H1 (cell line): ENCODE measurements at regions not wholly inside any gene's neighbourhood (a gene's known extent, or its start where the extent isn't known, plus 50 kb on each side); places are given as distances from the start of the nearest gene placed in this dataset.

Experiments used
- CTCF ChIA-PET: fragments of 300-600 bp; sonication (Branson Sonifier 250); formaldehyde crosslinking; loops from one replicate; lab custom pipeline; 2021; ENCODE audit not compliant: partially characterized antibody; lab: Charles Lee
- POLR2A ChIA-PET: fragments of 300-600 bp; sonication (Branson Sonifier 250); formaldehyde crosslinking; loops from one replicate; lab custom pipeline; 2021; ENCODE audit warnings: inconsistent platforms; ENCODE audit not compliant: partially characterized antibody; lab: Charles Lee
- DNase-seq, 2 experiments: peaks; one replicate each; pipeline versions ENCODE4 v3.0.0 to v3.0.0-alpha.2; 2010 to 2022; ENCODE audit warnings: low spot score in 2 of 2, low read depth in 1 of 2, mixed read lengths in 1 of 2
- FAIRE-seq: peaks from 2 replicates; lab custom pipeline; 2011; peaks lifted over from hg19 to GRCh38; lab: Jason Lieb, UNC
- H2AFZ ChIP-seq: 2 replicates; pipeline ENCODE4 v1.8.1; 2012; ENCODE audit warnings: low read length, inconsistent platforms
- H2AK5ac ChIP-seq: 2 replicates; pipeline ENCODE4 v1.6.1; 2013; ENCODE audit warnings: low read depth, low read length
- H2BK120ac ChIP-seq: replicated peaks from 2 replicates; pipeline ENCODE3; 2013; ENCODE audit warnings: low read depth, low read length, inconsistent platforms
- H2BK12ac ChIP-seq: 2 replicates; pipeline ENCODE4 v1.6.1; 2013; ENCODE audit warnings: low read depth, low read length
- H2BK15ac ChIP-seq: 2 replicates; pipeline ENCODE4 v1.6.1; 2013; ENCODE audit warnings: low read length
- H2BK20ac ChIP-seq: 2 replicates; pipeline ENCODE4 v1.6.1; 2013; ENCODE audit warnings: low read length
- H2BK5ac ChIP-seq: 2 replicates; pipeline ENCODE4 v1.6.1; 2013; ENCODE audit warnings: low read depth, low read length
- H3K14ac ChIP-seq: 2 replicates; pipeline ENCODE4 v1.6.1; 2013; ENCODE audit warnings: inconsistent platforms; ENCODE audit not compliant: insufficient read length
- H3K18ac ChIP-seq: 2 replicates; pipeline ENCODE4 v1.6.1; 2013; ENCODE audit warnings: low read length; ENCODE audit errors: extremely low read depth
- H3K23ac ChIP-seq: 2 replicates; pipeline ENCODE4 v1.6.1; 2013; ENCODE audit warnings: inconsistent platforms; ENCODE audit not compliant: insufficient read length
- H3K23me2 ChIP-seq: 2 replicates; pipeline ENCODE4 v1.6.1; 2013; ENCODE audit warnings: low read depth, low read length
- H3K27ac ChIP-seq: 2 replicates; pipeline ENCODE4 v1.6.1; 2011; ENCODE audit warnings: low read depth, low read length, inconsistent platforms
- H3K27me3 ChIP-seq, 4 experiments: replicated peaks in 1 of 4; 1 replicate in 1 of 4; 2 replicates in 3 of 4; pipeline versions ENCODE4 v1.6.1 to v1.8.1; 2011 to 2013; ENCODE audit warnings: low read length in 3 of 4, mild to moderate bottlenecking in 3 of 4, inconsistent platforms in 2 of 4, mixed read lengths in 2 of 4, moderate library complexity in 1 of 4; ENCODE audit not compliant: control insufficient read depth in 3 of 4, insufficient read depth in 3 of 4; ENCODE audit errors: extremely low read depth in 1 of 4
- H3K36me3 ChIP-seq, 4 experiments: 2 replicates each; pipeline versions ENCODE4 v1.6.1 to v1.8.1; 2011 to 2013; ENCODE audit warnings: mild to moderate bottlenecking in 4 of 4, low read length in 3 of 4, moderate library complexity in 2 of 4, control low read depth in 1 of 4, inconsistent platforms in 1 of 4; ENCODE audit not compliant: insufficient read depth in 4 of 4, control insufficient read depth in 2 of 4
- H3K4ac ChIP-seq: replicated peaks from 2 replicates; pipeline ENCODE3; 2013; ENCODE audit warnings: low read length, low read depth, mixed read lengths, inconsistent platforms; ENCODE audit not compliant: insufficient read length
- H3K4me1 ChIP-seq, 4 experiments: replicated peaks in 1 of 4; 1 replicate in 1 of 4; 2 replicates in 3 of 4; pipeline versions ENCODE4 v1.6.1 to v1.8.1; 2011 to 2013; ENCODE audit warnings: low read length in 3 of 4, inconsistent platforms in 2 of 4, mixed read lengths in 1 of 4; ENCODE audit not compliant: insufficient read depth in 4 of 4, control insufficient read depth in 3 of 4
- H3K4me2 ChIP-seq, 2 experiments: 2 replicates each; pipeline versions ENCODE4 v1.6.1 to v1.8.1; 2011 to 2013; ENCODE audit warnings: low read depth in 2 of 2, low read length in 2 of 2, control low read depth in 1 of 2, inconsistent platforms in 1 of 2, mild to moderate bottlenecking in 1 of 2; ENCODE audit not compliant: insufficient read depth in 1 of 2
- H3K4me3 ChIP-seq, 4 experiments: fragments of 200-600, 300-600 bp in 1 of 4; sonication (generic), shearing (Covaris generic), sonication (Bioruptor Twin) in 1 of 4; 2 replicates each; pipeline versions ENCODE4 v1.5.1 to v1.8.1; 2011 to 2016; ENCODE audit warnings: low read length in 4 of 4, low read depth in 3 of 4, control low read depth in 2 of 4, inconsistent platforms in 2 of 4, mild to moderate bottlenecking in 2 of 4, mixed read lengths in 1 of 4, moderate library complexity in 1 of 4; ENCODE audit not compliant: insufficient read depth in 2 of 4; ENCODE audit errors: extremely low read depth in 1 of 4
- H3K56ac ChIP-seq: replicated peaks from 2 replicates; pipeline ENCODE3; 2013; ENCODE audit warnings: low read depth, mild to moderate bottlenecking, mixed read lengths, low read length, inconsistent platforms; ENCODE audit not compliant: insufficient read length
- H3K79me1 ChIP-seq: 2 replicates; pipeline ENCODE4 v1.6.1; 2013; ENCODE audit warnings: low read depth, low read length, control low read depth
- H3K79me2 ChIP-seq, 2 experiments: 2 replicates each; pipeline versions ENCODE4 v1.6.1 to v1.8.1; 2012 to 2013; ENCODE audit warnings: low read length in 2 of 2, mild to moderate bottlenecking in 2 of 2, inconsistent platforms in 1 of 2; ENCODE audit not compliant: insufficient read depth in 2 of 2, control insufficient read depth in 1 of 2
- H3K9ac ChIP-seq, 4 experiments: replicated peaks in 1 of 4; 1 replicate in 1 of 4; 2 replicates in 3 of 4; pipeline versions ENCODE4 v1.6.1 to v1.8.1; 2011 to 2013; ENCODE audit warnings: low read depth in 3 of 4, low read length in 3 of 4, control low read depth in 2 of 4, mild to moderate bottlenecking in 2 of 4, moderate library complexity in 2 of 4, inconsistent platforms in 1 of 4; ENCODE audit errors: extremely low read depth in 1 of 4
- H3K9me3 ChIP-seq, 2 experiments: 2 replicates each; pipeline versions ENCODE4 v1.6.1 to v1.8.1; 2012 to 2013; ENCODE audit warnings: mild to moderate bottlenecking in 2 of 2, moderate library complexity in 2 of 2, control low read depth in 1 of 2, inconsistent platforms in 1 of 2, low read depth in 1 of 2, low read length in 1 of 2, mixed read lengths in 1 of 2; ENCODE audit not compliant: insufficient read depth in 2 of 2
- H4K20me1 ChIP-seq, 2 experiments: replicated peaks in 1 of 2; 2 replicates each; pipeline versions ENCODE3 to v1.8.1; 2011 to 2013; ENCODE audit warnings: inconsistent platforms in 2 of 2, low read length in 2 of 2, mild to moderate bottlenecking in 1 of 2; ENCODE audit not compliant: insufficient read depth in 2 of 2, control insufficient read depth in 1 of 2
- H4K5ac ChIP-seq: 2 replicates; pipeline ENCODE4 v1.6.1; 2013; ENCODE audit warnings: low read length, low read depth, mixed read lengths, inconsistent platforms; ENCODE audit not compliant: insufficient read length
- H4K8ac ChIP-seq: 2 replicates; pipeline ENCODE4 v1.8.0; 2013; ENCODE audit warnings: mild to moderate bottlenecking, moderate library complexity, low read length, inconsistent platforms; ENCODE audit not compliant: insufficient read depth; ENCODE audit errors: extremely low read depth
- H4K91ac ChIP-seq: replicated peaks from 2 replicates; pipeline ENCODE3; 2013; ENCODE audit warnings: low read length, mixed read lengths, inconsistent platforms; ENCODE audit not compliant: insufficient read length
- JUND ChIP-seq: IDR thresholded peaks from 2 replicates; pipeline ENCODE4 v1.6.1; 2011; ENCODE audit warnings: mild to moderate bottlenecking, improper control_type of control experiment, low read length
- MAX ChIP-seq: IDR thresholded peaks from 2 replicates; pipeline ENCODE4 v1.6.1; 2012; ENCODE audit warnings: inconsistent platforms
- NRF1 ChIP-seq: IDR thresholded peaks from 2 replicates; pipeline ENCODE4 v1.6.1; 2011; ENCODE audit warnings: mild to moderate bottlenecking, low read depth, low read length, improper control_type of control experiment
- SIRT6 ChIP-seq: IDR thresholded peaks from one replicate; pipeline ENCODE4 v1.7.1; 2012; ENCODE audit warnings: low read length, inconsistent platforms
- SRF ChIP-seq: IDR thresholded peaks from 2 replicates; pipeline ENCODE4 v1.6.1; 2011; ENCODE audit warnings: mild to moderate bottlenecking, low read depth, low read length, moderate library complexity
- TEAD4 ChIP-seq: IDR thresholded peaks from 2 replicates; pipeline ENCODE4 v1.6.1; 2012; ENCODE audit warnings: low read depth, low read length, inconsistent platforms, mixed read lengths

- TF ChIP-seq SIRT6: no peak
- TF ChIP-seq NRF1: no peak
- no peak for TF ChIP-seq MAX
- no peak for TF ChIP-seq TEAD4
- no peak for TF ChIP-seq SRF
- no peak for TF ChIP-seq JUND
- Histone ChIP-seq H4K8ac (no peak overlapping the region), H3K79me1 (no peaks in the 10 kb centered on the region), H3K23me2 (no peaks in the 10 kb centered on the region), H2BK120ac (no peak overlapping the region), H3K23ac (no peak overlapping the region), H4K91ac (no peak overlapping the region), H3K56ac (no peak overlapping the region), H3K4me3 (no peak overlapping the region), H2BK20ac (no peak overlapping the region), H3K4me1 (peaks cover 0 to 10% (median 2%) of the 10 kb centered on the region in 4 experiments; a peak in 4 of 7 replicates), H2AFZ (no peak overlapping the region; the same call in 1 of the 2 replicates), H3K9me3 (no peaks in the 10 kb centered on the region), H2BK5ac (no peak overlapping the region), H3K36me3 (no peaks in the 10 kb centered on the region), H3K14ac (no peak overlapping the region), H4K5ac (no peak overlapping the region), H4K20me1 (no peaks in the 10 kb centered on the region), H2BK15ac (no peak overlapping the region), H2AK5ac (no peak overlapping the region), H2BK12ac (no peak overlapping the region), H3K18ac (no peak overlapping the region), H3K27ac (no peak overlapping the region), H3K4ac (no peak overlapping the region), H3K4me2 (no peak overlapping the region), H3K9ac (no peak overlapping the region), H3K27me3 (peaks cover 0 to 6% (median 1%) of the 10 kb centered on the region in 4 experiments; a peak in 2 of 7 replicates), H3K79me2 (no peaks in the 10 kb centered on the region)
- DNase-seq (no peak), FAIRE-seq (no peak)
- POLR2A ChIA-PET: no interaction called here
- CTCF ChIA-PET: interaction anchor here (0.6 to 2.2 kb wide), 4 partner anchors 14 to 211 kb away, joined by 3 to 14 read pairs (median 5); no protein-coding TSS in a partner anchor
These were observed 79.9 kb downstream of the ACTL7B start for GRCh38 chr9:108775901-108776306.
